DND-41 (cell line): ENCODE measurements at regions not wholly inside any gene's neighbourhood (a gene's known extent, or its start where the extent isn't known, plus 50 kb on each side); places are given as distances from the start of the nearest gene placed in this dataset.

ENCODE experiments used
- ATAC-seq: fragments of 200-7000 bp; cut with Tn5 transposase; 3 replicates; pipeline ENCODE4 v1.9.1; 2021; ENCODE audit warnings: low read depth; ENCODE audit not compliant: insufficient read depth
- DNase-seq: peaks from one replicate; pipeline ENCODE4 v3.0.0-alpha.2; 2020
- H2AFZ ChIP-seq: 2 replicates; pipeline ENCODE4 v1.6.0; 2012; ENCODE audit warnings: low read depth, low read length
- H3K27ac ChIP-seq: 2 replicates; pipeline ENCODE4 v1.5.1; 2012; ENCODE audit warnings: low read length, inconsistent platforms
- H3K27me3 ChIP-seq: fragments of 200-600 bp; sonication (generic); 2 replicates; pipeline ENCODE4 v1.6.0; 2012; ENCODE audit warnings: low read length, mild to moderate bottlenecking, inconsistent platforms; ENCODE audit not compliant: insufficient read depth, poor library complexity
- H3K36me3 ChIP-seq: 2 replicates; pipeline ENCODE4 v1.5.1; 2012; ENCODE audit warnings: low read length, inconsistent platforms; ENCODE audit not compliant: insufficient read depth
- H3K4me1 ChIP-seq: 2 replicates; pipeline ENCODE4 v1.5.1; 2012; ENCODE audit warnings: mild to moderate bottlenecking, low read length; ENCODE audit not compliant: insufficient read depth
- H3K4me2 ChIP-seq: 2 replicates; pipeline ENCODE4 v1.6.0; 2012; ENCODE audit warnings: mild to moderate bottlenecking, moderate library complexity, low read length, inconsistent platforms; ENCODE audit not compliant: insufficient read depth
- H3K4me3 ChIP-seq, 2 experiments: fragments of 200-600 bp in 1 of 2; shearing (Covaris generic) in 1 of 2; 2 replicates each; pipeline ENCODE4 v1.5.1; 2012 to 2016; ENCODE audit warnings: inconsistent platforms in 2 of 2, low read length in 2 of 2, mild to moderate bottlenecking in 2 of 2, low read depth in 1 of 2, moderate library complexity in 1 of 2
- H3K79me2 ChIP-seq: 2 replicates; pipeline ENCODE4 v1.6.0; 2012; ENCODE audit warnings: low read length, inconsistent platforms; ENCODE audit not compliant: insufficient read depth
- H3K9ac ChIP-seq: 2 replicates; pipeline ENCODE4 v1.6.0; 2012; ENCODE audit warnings: low read depth, mild to moderate bottlenecking, inconsistent platforms, low read length, moderate library complexity
- H3K9me3 ChIP-seq: 2 replicates; pipeline ENCODE4 v1.5.1; 2012; ENCODE audit warnings: low read length, moderate library complexity, mild to moderate bottlenecking, inconsistent platforms; ENCODE audit not compliant: insufficient read depth, severe bottlenecking
- H4K20me1 ChIP-seq: 2 replicates; pipeline ENCODE4 v1.6.0; 2012; ENCODE audit warnings: low read length; ENCODE audit not compliant: insufficient read depth
- EZH2 ChIP-seq: IDR thresholded peaks from 3 replicates; pipeline ENCODE4 v1.6.1; 2012; ENCODE audit warnings: borderline replicate concordance, low read depth, mild to moderate bottlenecking, moderate library complexity, low read length, inconsistent platforms; ENCODE audit not compliant: severe bottlenecking
- TF ChIP-seq, protein P1 (sequence below): IDR thresholded peaks from 2 replicates; pipeline ENCODE4 v1.5.1; 2012; ENCODE audit warnings: borderline replicate concordance, low read length, moderate library complexity, mild to moderate bottlenecking; ENCODE audit not compliant: poor library complexity, severe bottlenecking; ENCODE audit errors: extremely low read depth

DNA sequence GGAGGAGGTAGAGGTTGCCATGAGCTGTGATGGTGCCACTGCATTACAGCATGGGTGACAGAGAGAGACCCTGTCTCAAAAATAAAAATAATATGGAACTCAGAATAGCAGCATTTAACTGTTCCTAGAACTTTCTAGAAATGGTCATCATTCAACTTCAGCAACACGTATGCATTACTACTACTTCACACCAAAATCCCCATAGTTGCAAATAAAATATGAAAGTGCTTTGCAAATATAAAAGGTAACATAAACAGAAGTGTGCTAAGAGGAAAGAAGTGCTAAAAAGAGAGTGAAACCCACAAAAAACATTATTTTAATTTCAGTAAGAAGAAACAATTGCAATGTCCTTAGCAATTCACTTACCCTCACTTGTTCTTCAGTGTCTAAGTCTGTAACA lies 169.7 kb upstream of the NUDT4 start:
- TF ChIP-seq EZH2: no peak
- TF ChIP-seq, protein P1, sequence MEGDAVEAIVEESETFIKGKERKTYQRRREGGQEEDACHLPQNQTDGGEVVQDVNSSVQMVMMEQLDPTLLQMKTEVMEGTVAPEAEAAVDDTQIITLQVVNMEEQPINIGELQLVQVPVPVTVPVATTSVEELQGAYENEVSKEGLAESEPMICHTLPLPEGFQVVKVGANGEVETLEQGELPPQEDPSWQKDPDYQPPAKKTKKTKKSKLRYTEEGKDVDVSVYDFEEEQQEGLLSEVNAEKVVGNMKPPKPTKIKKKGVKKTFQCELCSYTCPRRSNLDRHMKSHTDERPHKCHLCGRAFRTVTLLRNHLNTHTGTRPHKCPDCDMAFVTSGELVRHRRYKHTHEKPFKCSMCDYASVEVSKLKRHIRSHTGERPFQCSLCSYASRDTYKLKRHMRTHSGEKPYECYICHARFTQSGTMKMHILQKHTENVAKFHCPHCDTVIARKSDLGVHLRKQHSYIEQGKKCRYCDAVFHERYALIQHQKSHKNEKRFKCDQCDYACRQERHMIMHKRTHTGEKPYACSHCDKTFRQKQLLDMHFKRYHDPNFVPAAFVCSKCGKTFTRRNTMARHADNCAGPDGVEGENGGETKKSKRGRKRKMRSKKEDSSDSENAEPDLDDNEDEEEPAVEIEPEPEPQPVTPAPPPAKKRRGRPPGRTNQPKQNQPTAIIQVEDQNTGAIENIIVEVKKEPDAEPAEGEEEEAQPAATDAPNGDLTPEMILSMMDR: no peak
- H3K4me1 ChIP-seq: no peaks in the 10 kb centered on the region
- H3K4me3 ChIP-seq: no peak overlapping the region
- H3K4me2 ChIP-seq: no peak overlapping the region
- H4K20me1 ChIP-seq: no peaks in the 10 kb centered on the region
- no peak for ATAC-seq
- no peak overlapping the region for H3K9ac ChIP-seq
- H3K36me3 ChIP-seq: no peaks in the 10 kb centered on the region
- DNase-seq: no peak
- no peaks in the 10 kb centered on the region for H3K79me2 ChIP-seq
- no peaks in the 10 kb centered on the region for H3K9me3 ChIP-seq
- no peaks in the 10 kb centered on the region for H3K27me3 ChIP-seq
- H3K27ac ChIP-seq: no peak overlapping the region
- H2AFZ ChIP-seq: no peak overlapping the region

DNA sequence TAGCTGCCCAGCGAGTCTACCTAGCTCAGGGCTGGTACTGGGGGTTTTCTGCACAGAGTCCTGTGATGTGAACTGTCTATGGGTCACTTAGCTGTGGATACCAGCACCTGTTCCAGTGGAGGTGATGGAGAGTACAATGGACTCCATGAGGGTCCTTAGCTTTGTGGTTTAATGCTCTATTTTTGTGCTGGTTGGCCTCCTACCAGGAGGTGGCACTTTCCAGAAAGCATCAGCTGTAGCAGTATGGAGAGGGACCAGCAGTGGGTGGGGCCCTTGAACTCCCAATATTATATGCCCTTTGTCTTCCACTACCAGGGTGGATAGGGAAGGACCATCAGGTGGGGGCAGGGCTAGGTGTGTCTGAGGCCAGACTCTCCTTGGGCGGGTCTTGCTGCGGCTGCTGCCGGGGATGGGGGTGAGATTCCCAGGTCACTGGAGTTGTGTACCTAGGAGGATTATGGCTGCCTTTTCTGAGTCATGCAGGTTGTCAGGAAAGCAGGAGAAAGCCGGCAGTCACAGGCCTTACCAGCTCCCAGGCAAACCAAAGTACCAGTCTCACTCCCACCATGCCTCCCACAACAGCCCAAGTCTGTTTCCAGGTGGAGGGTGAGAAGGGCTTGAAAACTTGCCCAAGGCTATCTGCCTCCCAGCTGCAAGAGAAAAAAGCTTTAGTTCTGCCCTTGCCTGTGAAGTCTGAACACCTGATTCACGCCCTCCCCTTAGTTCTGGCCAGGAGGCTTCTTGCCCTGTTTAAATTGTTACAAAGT lies 163.0 kb upstream of the NUDT4 start:
- Histone ChIP-seq H3K4me2 (no peak overlapping the region), H3K9ac (no peak overlapping the region), H3K4me1 (no peaks in the 10 kb centered on the region), H2AFZ (no peak overlapping the region), H3K36me3 (no peaks in the 10 kb centered on the region), H3K79me2 (no peaks in the 10 kb centered on the region), H3K4me3 (no peak overlapping the region), H3K9me3 (no peaks in the 10 kb centered on the region), H3K27ac (no peak overlapping the region), H3K27me3 (no peaks in the 10 kb centered on the region), H4K20me1 (no peaks in the 10 kb centered on the region)
- ATAC-seq: no peak
- no peak for DNase-seq
- TF ChIP-seq EZH2: no peak
- TF ChIP-seq, protein P1: no peak

DNA sequence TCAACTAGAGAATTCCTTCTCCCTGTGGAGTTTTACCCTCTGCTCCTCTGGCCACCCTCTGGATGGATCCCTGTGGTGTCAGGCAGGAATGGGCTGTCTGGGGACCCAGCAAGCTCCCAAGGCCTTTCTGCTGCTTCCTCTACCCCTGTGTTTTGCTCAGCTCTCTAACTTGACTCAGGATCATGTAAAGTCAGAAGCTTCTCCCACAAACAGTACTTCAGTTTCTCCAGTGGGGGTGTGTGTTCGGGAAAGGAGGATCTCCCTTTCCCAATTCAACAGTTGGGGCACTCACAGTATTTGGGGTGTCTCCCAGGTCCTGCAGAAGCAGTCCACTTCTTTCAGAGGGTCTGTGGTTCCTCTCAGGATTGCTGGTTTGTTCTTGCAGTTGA lies 162.4 kb upstream of the NUDT4 start:
- Histone ChIP-seq H3K27ac (no peak overlapping the region), H2AFZ (no peak overlapping the region), H3K9me3 (no peaks in the 10 kb centered on the region), H3K27me3 (no peaks in the 10 kb centered on the region), H3K9ac (no peak overlapping the region), H3K36me3 (no peaks in the 10 kb centered on the region), H3K79me2 (no peaks in the 10 kb centered on the region), H4K20me1 (no peaks in the 10 kb centered on the region), H3K4me2 (no peak overlapping the region), H3K4me3 (no peak overlapping the region), H3K4me1 (no peaks in the 10 kb centered on the region)
- TF ChIP-seq EZH2: no peak
- TF ChIP-seq, protein P1: no peak
- no peak for ATAC-seq
- no peak for DNase-seq
